Left hindlimb (tissue), 1 donor: ENCODE measurements at regions not wholly inside any gene's neighbourhood (a gene's known extent, or its start where the extent isn't known, plus 50 kb on each side); places are given as distances from the start of the nearest gene placed in this dataset.
"Not testable (repeated sequence)": the region's sequence is repeated elsewhere in the genome, so short reads cannot be mapped to it uniquely, and the experiment has no call there.

Experiments
- DNase-seq: peaks from one replicate; pipeline ENCODE4 v3.0.0-alpha.2; 2018

DNA sequence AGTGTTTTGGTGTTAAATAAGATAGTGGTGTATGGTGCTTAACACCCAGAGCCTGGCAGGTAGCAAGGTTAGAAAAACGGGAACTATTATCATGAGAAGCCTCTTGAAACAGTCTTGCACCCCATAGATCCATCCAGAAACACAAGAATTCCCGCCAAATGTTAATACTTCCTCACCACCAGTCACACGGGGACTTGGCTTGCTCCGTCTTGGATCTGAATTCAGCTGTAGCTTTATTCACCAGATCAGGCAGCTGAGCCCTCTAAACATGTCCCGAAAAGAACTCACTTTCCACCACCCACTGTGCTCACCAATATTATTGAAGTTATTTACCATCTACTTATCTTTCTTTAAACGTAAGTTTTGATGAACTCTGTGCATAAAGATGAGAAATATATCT is 101.6 kb upstream of the PTPN3 start:
- no peak for DNase-seq

DNA sequence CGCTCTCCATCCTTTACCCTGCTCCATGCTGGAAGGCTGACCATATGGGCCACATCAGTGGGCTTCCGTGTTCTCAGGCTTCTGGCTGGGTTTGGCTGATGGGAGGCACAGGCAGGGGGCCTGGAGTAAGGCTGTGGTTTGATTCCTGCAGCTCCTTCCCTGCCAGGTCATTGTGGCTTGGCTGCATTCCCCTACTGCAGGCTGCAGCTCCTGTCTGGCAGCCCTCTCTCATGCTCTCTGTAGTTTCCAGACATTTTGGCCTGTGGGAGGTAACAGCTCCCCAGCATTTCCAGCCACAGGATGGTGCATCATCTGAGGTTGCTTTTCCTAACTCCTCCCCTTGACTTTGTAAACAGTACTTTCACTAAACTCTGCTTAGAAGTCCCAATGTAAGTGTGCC is 102.0 kb upstream of the PTPN3 start:
- peak; percentile 79 for DNase-seq

DNA sequence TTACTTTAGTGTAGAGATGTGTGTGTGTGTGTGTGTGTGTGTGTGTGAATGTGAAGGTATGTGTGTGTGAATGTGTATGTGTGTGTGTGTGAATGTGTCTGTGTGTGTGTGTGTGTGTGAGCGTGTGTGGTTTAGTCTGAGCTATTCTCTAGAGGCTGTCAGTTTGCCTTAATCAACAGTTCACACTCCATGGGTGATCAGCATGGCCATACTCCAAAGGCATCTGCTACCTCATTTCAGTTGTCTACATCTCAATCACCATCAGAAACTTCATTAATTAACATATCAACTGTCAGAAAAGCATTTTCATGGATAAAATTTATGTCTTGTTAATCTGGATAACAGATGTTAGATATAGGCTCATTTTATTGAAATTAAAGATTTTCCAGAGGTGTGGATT is 103.1 kb upstream of the PTPN3 start:
- no peak for DNase-seq

DNA sequence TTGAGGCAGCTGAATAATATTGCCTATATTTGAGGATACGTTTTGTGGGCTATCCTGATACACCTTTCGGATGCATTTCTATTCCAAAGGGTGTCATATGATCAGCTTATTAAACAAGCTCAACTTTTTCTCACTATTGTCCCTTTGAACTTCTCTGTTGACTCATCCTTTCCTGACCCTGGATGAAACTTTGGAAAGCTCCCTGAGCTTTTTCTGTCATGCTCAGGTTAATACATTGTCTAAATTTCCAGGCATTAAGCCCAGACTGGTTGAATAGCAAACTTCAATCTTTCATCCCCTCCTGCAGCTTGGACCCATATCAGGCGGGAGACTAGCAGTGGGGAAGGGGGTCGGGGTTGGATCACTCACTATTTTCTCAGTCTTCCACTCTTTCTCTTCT is 104.9 kb upstream of the PTPN3 start:
- DNase-seq = no peak

DNA sequence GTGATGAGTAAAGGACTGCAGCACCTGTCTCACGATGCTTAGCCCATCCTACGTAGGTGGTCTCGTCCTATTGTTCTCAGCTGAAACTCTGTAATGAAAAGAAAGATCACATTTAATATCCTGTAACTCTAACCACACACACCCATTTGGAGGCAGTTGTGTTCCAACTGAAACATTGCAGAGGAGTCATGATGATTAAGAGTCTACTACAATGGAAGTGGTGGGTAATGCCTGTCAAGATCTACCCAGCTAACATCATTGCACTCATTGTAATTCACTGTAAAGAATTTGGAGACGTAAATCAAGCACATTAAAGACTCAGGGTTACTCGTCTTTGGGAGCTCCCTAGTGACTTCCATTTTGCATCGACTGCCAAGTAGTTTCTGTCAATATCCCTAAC is 106.0 kb upstream of the PTPN3 start:
- DNase-seq = no peak

DNA sequence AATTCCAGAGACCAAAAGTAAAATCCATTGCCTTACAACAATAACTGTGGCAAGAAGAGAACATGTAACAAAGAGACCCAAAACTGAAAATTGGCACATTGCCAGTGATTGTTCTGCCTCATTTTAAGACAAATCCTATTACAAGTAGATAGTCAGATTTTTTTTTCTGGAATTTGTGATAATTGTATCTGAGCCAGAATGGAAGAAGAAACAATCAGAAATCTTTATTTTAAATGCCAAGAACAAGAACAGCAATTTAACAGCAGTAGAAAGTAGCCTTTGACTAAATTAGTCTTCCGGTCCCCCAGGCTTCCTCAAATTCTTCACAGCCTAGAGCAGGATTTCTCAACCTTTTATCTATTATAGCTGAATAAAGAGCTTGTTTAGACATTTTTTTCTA is 106.7 kb upstream of the PTPN3 start:
- no peak for DNase-seq

DNA sequence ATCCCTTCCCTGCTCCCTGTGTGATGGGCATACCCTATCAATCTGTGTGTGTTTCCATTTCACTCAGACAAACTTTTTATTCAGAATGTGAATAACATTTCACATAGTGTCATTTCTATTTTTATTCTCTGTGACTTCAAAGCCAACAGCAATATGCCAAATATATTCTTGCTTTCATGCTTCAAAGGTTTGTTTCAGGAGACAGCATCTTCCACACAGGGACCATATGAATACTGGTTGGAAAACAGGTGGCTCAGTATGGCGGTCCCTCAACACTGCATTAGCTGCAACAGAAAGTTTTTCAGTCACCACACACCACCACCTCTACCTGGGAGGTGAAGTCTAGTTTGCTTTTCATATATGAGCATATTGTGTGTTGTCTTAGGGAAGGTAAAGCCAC is 111.0 kb upstream of the PTPN3 start:
- no peak for DNase-seq

DNA sequence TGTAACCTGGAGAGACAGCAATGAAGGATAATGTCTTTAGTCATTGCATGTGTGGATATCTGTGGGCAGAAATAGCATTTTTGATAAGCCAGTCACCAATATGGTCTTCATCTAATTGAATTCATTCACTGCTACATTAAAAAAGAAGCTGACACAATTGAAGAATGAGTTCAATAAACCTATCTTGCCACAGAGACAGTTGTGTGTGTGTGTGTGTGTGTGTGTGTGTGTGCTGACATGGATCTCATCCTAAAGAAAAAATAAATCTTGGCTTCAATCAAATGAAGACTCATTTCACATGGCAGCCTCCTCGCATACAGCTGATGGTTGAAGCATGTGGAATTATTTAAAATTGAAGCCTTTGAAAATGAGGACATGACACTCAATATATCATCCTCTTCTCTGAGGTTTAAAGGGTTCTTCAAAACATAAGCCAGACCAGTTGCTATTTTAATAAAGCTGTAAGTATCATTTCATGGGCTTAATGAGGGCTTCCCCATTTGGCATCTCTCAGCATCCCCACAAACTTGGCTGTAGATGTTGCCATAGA is 118.5 kb upstream of the PTPN3 start:
- DNase-seq = no peak

DNA sequence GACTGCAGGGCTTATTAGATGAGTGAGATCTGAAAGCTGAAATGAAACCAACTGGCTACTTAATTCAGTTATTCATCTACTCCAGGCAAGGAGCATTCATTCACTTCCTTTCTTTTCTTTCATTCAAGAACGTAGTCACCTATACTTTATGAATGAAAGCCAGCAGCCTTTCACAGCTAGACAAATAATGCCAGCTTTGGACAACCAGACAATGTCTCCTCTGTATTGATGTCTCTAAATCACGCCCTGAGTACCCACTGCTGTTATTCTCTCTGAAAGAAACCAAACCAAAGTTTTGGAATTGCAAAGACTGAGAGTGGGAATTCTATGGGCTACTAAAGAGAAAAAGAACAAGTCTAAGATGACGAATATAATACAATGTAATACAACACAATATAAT is 121.2 kb upstream of the PTPN3 start:
- no peak for DNase-seq

DNA sequence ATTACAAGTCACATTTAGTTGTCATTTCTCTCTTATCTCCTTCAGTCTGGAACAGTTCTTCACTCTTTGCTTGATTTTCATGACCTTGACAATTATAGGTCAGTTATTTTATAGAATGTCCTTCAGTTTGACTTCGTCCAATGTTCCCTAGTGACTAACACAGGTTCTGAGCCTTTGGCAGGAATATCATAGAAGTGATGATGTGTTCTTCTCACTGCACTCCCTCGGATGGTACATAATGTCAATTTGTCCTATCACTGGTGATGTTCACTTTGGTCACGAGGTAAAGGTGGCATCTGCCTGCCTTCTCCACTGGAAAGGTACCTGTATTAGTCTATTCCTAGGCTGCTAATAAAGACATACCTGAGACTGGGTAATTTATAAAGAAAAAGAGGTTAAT is 126.0 kb upstream of the PTPN3 start:
- DNase-seq = no peak

DNA sequence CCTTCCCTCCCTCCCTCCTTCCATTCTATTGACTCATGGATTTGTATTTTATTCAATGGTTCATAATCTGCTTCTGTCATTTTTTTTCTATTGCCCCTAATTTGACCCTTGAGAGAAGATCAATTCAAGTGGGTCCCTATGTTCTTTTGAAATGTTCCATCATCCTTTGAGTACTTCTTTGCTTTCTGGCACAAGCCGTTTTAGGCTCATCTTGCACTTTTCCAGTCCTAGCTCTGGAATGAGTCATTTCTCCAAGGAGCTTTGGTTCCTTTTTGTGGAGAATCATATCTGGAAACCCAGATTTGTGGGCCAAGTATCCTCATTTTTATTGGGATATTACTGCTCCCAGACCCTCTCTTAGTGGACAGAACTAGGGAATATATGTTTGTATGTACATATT is 126.8 kb upstream of the PTPN3 start:
- no peak for DNase-seq

DNA sequence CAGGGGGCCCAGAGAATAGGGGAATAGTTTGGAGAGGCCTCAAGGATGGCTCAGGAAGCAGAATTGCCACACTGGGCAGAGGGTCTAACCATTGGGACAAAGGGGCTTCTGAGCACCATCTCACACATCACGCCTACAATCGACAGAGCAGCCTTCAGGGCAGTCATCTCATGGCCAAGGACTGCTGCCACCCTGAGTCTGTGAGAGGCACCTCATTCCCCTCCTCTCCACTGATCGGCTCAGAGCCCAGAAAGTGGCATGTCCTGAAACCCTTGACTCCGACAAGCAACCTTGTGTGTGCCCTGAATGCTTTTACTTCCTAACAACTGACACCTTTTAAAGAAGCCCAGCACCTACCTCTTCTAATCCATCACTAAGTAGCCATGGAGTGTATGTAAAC is 128.9 kb upstream of the PTPN3 start:
- no peak for DNase-seq

DNA sequence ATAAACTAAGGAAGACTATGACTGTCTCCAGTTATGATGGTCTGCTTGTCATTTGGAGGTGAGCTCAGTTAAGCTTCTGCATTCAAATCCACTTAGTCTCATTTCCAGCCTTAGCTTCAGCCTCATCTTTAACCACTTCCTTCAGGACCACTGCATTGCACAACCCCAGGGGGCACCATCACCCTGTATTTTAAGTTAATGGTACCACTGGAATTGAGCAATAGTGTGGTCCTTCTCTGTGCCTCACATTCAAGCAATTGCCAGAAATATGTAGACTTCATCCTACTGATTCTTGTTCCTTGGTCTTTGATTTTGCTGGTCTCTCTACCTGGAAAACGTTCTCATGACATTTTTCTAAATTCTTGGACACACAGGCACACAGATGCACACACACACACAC is 131.5 kb upstream of the PTPN3 start:
- DNase-seq = no peak

DNA sequence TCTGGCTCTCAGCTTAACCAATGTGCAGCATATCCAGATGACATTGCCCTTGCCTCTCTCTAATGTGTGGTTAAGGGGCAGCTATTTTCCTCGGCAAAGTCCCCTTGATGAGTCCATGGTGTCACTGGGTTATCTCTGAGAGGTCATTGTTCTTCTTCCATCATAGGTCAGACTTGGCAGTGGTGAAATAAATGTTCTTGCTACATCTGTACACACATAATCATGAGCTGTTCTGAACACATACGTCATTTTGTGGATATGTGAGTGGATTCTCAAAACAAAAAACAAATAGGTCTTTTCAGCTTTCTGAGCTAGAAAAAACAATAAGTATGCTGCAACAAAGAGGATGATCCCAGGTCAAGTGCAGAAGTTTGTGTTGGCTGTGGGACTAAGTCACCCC is 134.7 kb upstream of the PTPN3 start:
- no peak for DNase-seq

DNA sequence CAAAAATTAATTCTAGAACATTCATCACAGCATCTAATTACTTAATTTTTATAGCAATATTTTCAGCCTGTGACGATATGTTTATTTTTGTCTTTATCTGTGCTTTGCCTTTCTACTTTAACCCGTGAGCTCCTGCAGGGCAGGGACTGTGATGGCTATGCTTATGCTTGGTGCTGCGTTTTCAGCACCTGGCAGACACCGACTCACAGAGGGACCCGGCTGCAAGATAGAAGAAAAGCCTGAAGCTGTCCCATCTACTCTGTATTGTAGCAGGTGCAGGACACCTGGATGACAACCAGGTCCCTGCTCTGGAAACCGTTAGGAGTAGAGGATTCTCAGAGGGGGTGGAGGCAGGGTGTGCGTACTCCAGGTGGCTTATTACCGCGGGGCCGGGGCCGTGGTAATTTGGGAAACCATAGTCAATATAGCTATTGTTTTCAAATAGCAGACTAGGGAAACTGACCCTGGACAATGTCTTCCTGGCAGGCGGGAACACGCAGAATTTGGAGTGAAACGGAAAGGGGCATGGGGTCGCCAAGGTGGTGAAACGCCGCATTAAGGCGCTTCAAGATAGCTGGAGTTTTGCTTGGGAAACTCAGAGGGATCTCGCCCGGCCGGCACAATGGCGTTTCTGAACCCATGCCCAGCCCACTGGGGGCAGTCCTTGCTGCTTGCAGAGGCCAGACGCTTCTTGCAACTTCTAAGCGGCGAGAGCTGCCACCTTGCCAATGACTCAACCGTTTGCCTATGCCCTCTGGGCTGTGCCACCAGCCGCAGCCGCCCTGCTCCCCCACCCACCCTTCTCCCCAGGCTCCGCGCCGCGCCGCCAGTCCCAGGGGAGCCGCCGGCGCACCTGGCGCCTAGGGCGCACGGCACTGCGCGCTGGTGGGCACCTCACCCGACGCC is 140.1 kb upstream of the PALM2AKAP2 start:
- peak; percentile 50 for DNase-seq

DNA sequence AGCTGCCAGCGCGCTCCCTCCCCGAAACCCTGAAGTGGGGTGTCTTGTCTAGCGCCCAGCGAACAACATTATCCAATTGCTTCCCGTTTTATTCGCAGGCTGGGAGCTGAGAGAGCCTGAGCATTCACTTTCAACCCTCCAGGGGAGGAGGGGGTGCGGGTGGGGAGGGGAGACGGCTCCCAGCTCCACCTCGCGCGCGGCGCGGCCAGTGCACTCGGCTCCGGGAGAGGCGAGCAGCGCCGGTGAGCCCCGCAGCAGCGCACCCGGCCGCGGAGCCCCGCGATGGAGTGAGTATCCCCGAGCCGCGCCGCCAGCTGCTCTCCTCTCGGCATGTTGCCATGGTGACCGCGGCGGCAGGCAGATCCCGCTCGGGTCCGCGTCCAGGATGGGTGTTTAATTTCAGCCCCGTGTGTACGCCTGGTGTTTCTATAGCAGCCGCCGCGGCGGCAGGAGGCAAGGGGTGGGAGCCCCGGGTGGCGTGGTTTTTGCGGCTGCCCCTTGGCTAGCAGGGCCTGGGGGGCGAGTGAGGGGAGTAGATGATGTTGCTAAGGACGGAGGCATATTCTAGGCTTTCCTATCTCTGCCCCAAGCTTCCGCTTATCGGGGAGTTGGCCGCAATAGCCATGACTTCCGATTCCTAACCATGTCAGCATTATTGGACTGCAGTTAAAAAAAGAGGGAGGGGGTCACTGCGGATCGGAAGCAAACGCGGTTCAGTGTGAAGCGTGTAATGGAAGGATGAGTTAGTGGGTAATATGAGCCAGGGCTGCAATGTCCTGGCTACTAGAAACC is 139.2 kb upstream of the PALM2AKAP2 start:
- DNase-seq = peak; percentile 88

DNA sequence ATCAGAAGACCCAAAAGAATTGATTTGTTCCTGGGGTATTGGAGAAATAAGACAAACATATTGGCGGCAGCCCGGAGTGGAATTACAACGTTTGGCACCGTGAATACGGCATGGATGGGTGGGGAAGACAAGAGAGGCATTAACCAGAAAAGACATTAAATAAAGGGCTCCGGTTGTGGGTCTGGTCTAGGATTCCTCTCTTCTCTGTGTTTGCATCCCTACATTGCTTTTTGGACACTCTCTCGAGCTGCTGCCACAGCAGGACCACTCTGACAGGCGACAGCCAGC is 138.7 kb upstream of the PALM2AKAP2 start:
- no peak for DNase-seq

DNA sequence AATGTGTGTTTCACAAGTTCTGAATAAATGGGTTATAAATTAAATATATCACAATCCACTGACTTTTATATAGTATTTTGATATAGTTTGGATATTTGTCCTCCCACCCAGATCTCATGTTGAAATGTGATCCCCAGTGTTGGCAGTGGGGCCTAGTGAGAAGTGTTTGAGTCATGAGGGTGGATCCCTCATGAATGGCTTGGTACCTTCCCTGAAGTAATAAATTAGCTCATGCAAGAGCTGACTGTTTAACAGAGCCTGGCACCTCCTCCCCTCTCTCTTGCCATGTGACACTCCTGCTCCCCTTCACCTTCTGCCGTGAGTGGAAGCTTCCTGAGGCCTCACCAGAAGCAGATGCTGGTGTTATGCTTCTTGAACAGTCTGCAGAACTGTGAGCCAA is 127.9 kb upstream of the PALM2AKAP2 start:
- DNase-seq = no peak

DNA sequence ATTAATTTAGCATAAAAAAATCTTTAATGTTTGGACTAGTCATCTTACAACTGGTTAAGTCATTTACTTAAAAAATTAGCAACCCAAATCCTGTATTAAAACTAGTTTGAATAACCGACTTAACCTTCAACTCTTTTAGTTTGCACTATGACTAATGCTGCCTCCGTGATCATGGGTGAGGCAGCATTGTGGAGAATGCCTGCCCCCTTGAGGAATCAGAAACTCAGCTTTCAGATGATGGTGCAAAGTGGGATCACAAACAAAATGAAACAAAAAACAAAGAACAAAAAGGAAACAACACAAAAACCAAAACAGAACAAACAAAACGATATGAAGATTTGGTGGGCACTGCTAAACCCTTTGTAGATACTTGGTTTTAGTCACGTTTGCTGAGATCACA is 127.0 kb upstream of the PALM2AKAP2 start:
- no peak for DNase-seq

DNA sequence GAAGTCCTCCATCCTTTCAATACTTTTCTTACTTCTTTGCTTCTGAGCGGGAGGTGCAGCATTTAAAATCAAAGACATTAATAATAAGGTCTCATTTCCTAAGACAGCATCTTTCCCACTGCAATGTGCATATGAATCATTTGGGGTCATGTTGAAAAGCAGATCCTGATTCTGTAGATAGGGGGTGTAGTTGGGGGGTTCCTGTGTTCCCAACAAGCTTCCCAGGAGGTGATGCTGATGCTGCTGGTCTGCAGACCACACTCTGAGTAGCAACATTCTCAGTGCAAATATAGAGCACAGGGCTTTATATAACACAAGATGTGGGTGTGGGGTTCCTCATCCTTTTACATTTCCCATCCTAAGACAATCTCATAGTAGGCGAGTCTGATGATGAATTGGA is 126.5 kb upstream of the PALM2AKAP2 start:
- no peak for DNase-seq

DNA sequence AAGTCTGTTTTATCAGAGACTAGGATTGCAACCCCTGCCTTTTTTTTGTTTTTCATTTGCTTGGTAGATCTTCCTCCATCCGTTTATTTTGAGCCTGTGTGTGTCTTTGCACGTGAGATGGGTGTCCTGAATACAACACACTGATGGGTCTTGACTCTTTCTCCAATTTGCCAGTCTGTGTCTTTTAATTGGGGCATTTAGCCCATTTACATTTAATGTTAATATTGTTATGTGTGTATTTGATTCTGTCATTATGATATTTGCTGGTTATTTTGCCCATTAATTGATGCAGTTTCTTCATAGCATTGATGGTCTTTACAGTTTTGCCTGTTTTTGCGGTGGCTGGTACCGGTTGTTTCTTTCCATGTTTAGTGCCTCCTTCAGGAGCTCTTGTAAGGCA is 116.0 kb upstream of the PALM2AKAP2 start:
- DNase-seq = not testable (repeated sequence)

DNA sequence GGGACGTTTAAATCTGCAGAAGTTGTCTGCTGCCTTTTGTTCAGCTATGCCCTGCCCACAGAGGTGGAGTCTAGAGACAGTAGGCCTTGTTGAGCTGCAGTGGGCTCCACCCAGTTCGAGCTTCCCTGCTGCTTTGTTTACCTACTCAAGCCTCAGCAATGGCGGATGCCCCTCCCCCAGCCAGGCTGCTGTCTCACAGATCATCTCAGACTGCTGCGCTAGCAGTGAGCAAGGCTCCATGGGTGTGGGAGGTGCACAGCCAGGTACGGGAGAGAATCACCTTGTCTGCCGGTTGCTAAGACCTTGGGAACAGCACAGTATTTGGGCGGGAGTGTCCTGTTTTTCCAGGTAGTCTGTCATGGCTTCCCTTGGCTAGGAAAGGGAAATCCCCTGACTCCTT is 114.3 kb upstream of the PALM2AKAP2 start:
- not testable (repeated sequence) for DNase-seq

DNA sequence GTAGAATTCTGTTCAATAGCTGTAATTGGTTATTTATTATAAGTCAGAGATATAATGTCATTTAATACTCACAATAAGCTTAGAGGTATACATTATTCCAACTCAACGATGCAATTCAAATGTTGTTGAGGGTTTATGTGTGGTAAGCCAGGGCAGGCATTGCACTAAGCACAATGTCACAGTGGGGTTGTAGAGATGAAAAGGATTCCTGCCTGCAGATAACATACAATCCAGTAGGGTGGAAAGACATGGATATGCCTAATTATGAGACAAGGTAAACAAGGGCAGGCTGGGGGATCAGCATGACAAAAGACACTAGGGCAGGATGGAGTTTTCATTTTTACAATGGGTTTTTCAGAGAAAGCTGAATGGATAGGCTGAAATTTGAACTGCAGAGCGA is 98.7 kb upstream of the PALM2AKAP2 start:
- no peak for DNase-seq

DNA sequence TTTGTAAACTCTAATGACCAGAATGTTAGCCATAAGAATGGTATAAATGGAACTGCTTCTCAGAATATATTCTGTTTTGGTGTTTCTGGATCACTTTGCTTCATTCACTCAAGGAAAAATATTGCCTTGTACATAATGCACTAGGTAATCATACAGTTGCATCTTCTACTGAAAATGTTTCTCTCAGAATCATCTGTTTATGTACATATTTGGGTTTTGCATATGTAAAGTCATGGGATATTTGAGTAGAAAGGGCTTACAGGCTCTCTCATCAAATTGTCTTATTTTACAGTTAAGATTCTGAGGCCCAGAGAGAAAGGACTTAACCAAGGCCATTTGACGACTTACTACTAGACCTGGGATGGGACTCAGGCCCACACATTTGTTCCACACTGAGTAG is 97.8 kb upstream of the PALM2AKAP2 start:
- DNase-seq = no peak
